ENCODE measurements at regions not wholly inside any gene's neighbourhood (a gene's known extent, or its start where the extent isn't known, plus 50 kb on each side); places are given as distances from the start of the nearest gene placed in this dataset.

DNA sequence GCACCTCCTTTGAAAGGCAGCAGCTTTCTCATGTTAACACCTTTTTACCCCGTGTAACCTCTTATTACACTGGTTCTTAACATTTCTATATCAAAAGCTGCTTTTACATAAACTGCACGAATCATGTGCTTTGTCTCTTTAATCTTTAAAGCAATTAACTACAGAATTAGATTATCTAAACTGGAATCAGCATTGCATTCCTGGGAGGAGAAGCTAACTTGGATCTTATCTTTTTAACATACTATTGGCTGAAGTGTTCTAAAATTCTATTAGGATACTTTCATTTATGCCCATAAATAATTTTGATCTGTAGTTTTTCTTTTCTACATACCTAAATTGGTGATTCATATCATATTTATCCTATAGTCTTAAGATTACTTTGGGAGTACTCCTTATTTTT is 428.4 kb upstream of the IGFBP3 start (continued):
- TF ChIP-seq, protein P1, sequence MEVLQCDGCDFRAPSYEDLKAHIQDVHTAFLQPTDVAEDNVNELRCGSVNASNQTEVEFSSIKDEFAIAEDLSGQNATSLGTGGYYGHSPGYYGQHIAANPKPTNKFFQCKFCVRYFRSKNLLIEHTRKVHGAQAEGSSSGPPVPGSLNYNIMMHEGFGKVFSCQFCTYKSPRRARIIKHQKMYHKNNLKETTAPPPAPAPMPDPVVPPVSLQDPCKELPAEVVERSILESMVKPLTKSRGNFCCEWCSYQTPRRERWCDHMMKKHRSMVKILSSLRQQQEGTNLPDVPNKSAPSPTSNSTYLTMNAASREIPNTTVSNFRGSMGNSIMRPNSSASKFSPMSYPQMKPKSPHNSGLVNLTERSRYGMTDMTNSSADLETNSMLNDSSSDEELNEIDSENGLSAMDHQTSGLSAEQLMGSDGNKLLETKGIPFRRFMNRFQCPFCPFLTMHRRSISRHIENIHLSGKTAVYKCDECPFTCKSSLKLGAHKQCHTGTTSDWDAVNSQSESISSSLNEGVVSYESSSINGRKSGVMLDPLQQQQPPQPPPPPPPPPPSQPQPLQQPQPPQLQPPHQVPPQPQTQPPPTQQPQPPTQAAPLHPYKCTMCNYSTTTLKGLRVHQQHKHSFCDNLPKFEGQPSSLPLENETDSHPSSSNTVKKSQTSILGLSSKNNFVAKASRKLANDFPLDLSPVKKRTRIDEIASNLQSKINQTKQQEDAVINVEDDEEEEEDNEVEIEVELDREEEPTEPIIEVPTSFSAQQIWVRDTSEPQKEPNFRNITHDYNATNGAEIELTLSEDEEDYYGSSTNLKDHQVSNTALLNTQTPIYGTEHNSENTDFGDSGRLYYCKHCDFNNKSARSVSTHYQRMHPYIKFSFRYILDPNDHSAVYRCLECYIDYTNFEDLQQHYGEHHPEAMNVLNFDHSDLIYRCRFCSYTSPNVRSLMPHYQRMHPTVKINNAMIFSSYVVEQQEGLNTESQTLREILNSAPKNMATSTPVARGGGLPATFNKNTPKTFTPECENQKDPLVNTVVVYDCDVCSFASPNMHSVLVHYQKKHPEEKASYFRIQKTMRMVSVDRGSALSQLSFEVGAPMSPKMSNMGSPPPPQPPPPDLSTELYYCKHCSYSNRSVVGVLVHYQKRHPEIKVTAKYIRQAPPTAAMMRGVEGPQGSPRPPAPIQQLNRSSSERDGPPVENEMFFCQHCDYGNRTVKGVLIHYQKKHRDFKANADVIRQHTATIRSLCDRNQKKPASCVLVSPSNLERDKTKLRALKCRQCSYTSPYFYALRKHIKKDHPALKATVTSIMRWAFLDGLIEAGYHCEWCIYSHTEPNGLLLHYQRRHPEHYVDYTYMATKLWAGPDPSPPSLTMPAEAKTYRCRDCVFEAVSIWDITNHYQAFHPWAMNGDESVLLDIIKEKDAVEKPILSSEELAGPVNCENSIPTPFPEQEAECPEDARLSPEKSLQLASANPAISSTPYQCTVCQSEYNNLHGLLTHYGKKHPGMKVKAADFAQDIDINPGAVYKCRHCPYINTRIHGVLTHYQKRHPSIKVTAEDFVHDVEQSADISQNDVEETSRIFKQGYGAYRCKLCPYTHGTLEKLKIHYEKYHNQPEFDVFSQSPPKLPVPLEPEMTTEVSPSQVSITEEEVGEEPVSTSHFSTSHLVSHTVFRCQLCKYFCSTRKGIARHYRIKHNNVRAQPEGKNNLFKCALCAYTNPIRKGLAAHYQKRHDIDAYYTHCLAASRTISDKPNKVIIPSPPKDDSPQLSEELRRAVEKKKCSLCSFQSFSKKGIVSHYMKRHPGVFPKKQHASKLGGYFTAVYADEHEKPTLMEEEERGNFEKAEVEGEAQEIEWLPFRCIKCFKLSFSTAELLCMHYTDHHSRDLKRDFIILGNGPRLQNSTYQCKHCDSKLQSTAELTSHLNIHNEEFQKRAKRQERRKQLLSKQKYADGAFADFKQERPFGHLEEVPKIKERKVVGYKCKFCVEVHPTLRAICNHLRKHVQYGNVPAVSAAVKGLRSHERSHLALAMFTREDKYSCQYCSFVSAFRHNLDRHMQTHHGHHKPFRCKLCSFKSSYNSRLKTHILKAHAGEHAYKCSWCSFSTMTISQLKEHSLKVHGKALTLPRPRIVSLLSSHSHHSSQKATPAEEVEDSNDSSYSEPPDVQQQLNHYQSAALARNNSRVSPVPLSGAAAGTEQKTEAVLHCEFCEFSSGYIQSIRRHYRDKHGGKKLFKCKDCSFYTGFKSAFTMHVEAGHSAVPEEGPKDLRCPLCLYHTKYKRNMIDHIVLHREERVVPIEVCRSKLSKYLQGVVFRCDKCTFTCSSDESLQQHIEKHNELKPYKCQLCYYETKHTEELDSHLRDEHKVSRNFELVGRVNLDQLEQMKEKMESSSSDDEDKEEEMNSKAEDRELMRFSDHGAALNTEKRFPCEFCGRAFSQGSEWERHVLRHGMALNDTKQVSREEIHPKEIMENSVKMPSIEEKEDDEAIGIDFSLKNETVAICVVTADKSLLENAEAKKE (CRISPR knock-in tag; IDR thresholded peaks at IDR 0.05), result no peak
- TF ChIP-seq ZNF114 (CRISPR knock-in tag; IDR thresholded peaks at IDR 0.05) (no peak), STAT1 (IDR thresholded peaks at IDR 0.05; ENCODE audit: unreplicated experiment) (no peak), JUNB (IDR thresholded peaks at IDR 0.05; ENCODE audit: unreplicated experiment) (no peak), EZH2phosphoT487 (IDR thresholded peaks at IDR 0.05; ENCODE audit: unreplicated experiment) (no peak), ZNF331 (CRISPR knock-in tag; IDR thresholded peaks at IDR 0.05; ENCODE audit: low read depth) (no peak), POLR2AphosphoS5 (IDR thresholded peaks at IDR 0.05; ENCODE audit: low read depth) (no peak), EZH2 (IDR thresholded peaks at IDR 0.05; ENCODE audit: low read depth, unreplicated experiment) (no peak)
- TF ChIP-seq, protein P2, sequence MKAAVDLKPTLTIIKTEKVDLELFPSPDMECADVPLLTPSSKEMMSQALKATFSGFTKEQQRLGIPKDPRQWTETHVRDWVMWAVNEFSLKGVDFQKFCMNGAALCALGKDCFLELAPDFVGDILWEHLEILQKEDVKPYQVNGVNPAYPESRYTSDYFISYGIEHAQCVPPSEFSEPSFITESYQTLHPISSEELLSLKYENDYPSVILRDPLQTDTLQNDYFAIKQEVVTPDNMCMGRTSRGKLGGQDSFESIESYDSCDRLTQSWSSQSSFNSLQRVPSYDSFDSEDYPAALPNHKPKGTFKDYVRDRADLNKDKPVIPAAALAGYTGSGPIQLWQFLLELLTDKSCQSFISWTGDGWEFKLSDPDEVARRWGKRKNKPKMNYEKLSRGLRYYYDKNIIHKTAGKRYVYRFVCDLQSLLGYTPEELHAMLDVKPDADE (IDR thresholded peaks at IDR 0.05), result no peak

DNA sequence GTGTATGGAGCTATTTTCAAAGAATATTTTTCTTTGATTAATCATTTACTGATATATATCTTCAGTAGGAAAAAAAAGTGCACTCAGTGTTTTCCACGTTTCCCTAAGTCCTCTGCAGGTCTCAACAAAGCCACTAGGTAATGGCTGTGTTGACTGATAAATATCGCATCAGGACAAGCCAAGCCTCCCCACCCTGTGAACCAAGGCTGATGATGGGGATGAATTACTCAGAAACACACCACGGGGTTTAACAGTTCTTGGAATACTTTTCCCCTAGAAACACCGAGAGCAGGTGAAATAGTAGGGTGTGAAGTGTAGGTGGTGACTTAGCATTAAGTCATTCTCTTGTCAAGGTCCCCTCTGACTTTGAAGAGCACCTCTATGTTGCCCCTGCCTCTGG is 423.5 kb upstream of the IGFBP3 start:
- no peaks in the 10 kb centered on the region for H3K36me3 ChIP-seq (ENCODE audit: insufficient read depth)
- no peak overlapping the region for H3K4me3 Mint-ChIP-seq
- H3K36me3 Mint-ChIP-seq (ENCODE audit: low read depth), result no peaks in the 10 kb centered on the region
- H3K79me2 ChIP-seq (replicated peaks; ENCODE audit: insufficient read depth), result no peaks in the 10 kb centered on the region
- no peak for DNase-seq (ENCODE audit: low spot score)
- no peak overlapping the region for H3K27ac Mint-ChIP-seq
- H3K9me2 ChIP-seq (ENCODE audit: insufficient read depth), result no peaks in the 10 kb centered on the region
- no peaks in the 10 kb centered on the region for H3K27me3 Mint-ChIP-seq (ENCODE audit: insufficient read depth, low read depth, poor library complexity)
- no peaks in the 10 kb centered on the region for H3K4me1 Mint-ChIP-seq
- TF ChIP-seq, protein P3, sequence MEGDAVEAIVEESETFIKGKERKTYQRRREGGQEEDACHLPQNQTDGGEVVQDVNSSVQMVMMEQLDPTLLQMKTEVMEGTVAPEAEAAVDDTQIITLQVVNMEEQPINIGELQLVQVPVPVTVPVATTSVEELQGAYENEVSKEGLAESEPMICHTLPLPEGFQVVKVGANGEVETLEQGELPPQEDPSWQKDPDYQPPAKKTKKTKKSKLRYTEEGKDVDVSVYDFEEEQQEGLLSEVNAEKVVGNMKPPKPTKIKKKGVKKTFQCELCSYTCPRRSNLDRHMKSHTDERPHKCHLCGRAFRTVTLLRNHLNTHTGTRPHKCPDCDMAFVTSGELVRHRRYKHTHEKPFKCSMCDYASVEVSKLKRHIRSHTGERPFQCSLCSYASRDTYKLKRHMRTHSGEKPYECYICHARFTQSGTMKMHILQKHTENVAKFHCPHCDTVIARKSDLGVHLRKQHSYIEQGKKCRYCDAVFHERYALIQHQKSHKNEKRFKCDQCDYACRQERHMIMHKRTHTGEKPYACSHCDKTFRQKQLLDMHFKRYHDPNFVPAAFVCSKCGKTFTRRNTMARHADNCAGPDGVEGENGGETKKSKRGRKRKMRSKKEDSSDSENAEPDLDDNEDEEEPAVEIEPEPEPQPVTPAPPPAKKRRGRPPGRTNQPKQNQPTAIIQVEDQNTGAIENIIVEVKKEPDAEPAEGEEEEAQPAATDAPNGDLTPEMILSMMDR (conservative IDR thresholded peaks at IDR 0.05; ENCODE audit: low read depth in 2 of 2), result no peak
- no peak for TF ChIP-seq STAT1 (IDR thresholded peaks at IDR 0.05; ENCODE audit: unreplicated experiment)
- TF ChIP-seq EZH2 (IDR thresholded peaks at IDR 0.05; ENCODE audit: low read depth, unreplicated experiment), result no peak
- TF ChIP-seq JUNB (IDR thresholded peaks at IDR 0.05; ENCODE audit: unreplicated experiment), result no peak
- TF ChIP-seq CREB1 (CRISPR knock-in tag; IDR thresholded peaks at IDR 0.05; ENCODE audit: low read depth), result no peak
- ATAC-seq, result no peak
- no peaks in the 10 kb centered on the region; the same call in 2 of the 3 replicates for H3K9me3 Mint-ChIP-seq
- H3K4me3 ChIP-seq, result no peak overlapping the region
- no peak overlapping the region for H3K4me2 ChIP-seq
- H2AFZ ChIP-seq, result no peak overlapping the region
- H3K27me3 ChIP-seq (ENCODE audit: insufficient read depth), result no peaks in the 10 kb centered on the region
- no peaks in the 10 kb centered on the region for H3F3A ChIP-seq (replicated peaks; ENCODE audit: low read depth)
- no peaks in the 10 kb centered on the region for H3K4me1 ChIP-seq (ENCODE audit: insufficient read depth)
- no peaks in the 10 kb centered on the region for H4K20me1 ChIP-seq (replicated peaks; ENCODE audit: insufficient read depth)
- H3K27ac ChIP-seq (ENCODE audit: low read depth), result no peak overlapping the region
